GM12872 (cell line): ENCODE measurements at regions not wholly inside any gene's neighbourhood (a gene's known extent, or its start where the extent isn't known, plus 50 kb on each side); places are given as distances from the start of the nearest gene placed in this dataset.

Experiments
- CTCF ChIP-seq: IDR thresholded peaks from 3 replicates; pipeline ENCODE4 v1.5.1; 2011; ENCODE audit warnings: low read depth, mild to moderate bottlenecking, low read length, moderate library complexity; ENCODE audit not compliant: insufficient read depth

GRCh38 chr14:48560421-48560820 is 885.0 kb upstream of the MDGA2 start:
- no peak for TF ChIP-seq CTCF

GRCh38 chr14:48553443-48553842 is 878.0 kb upstream of the MDGA2 start:
- TF ChIP-seq CTCF, result no peak

GRCh38 chr14:48546996-48547395 is 871.6 kb upstream of the MDGA2 start:
- TF ChIP-seq CTCF, result no peak

- TF ChIP-seq CTCF, result no peak
These were observed 862.2 kb upstream of the MDGA2 start for GRCh38 chr14:48537600-48537999.

GRCh38 chr14:48536318-48536717 is 860.9 kb upstream of the MDGA2 start:
- no peak for TF ChIP-seq CTCF

GRCh38 chr14:48527832-48528231 is 852.4 kb upstream of the MDGA2 start:
- TF ChIP-seq CTCF, result no peak

- no peak for TF ChIP-seq CTCF
These were observed 850.9 kb upstream of the MDGA2 start for GRCh38 chr14:48526307-48526706.

GRCh38 chr14:48504921-48505320 is 829.5 kb upstream of the MDGA2 start:
- no peak for TF ChIP-seq CTCF
